ENCODE measurements at regions not wholly inside any gene's neighbourhood (a gene's known extent, or its start where the extent isn't known, plus 50 kb on each side); places are given as distances from the start of the nearest gene placed in this dataset.

GRCh38 chr6:147054158-147054557 is 150.1 kb upstream of the STXBP5 start:
- no peak for DNase-seq (ENCODE audit: extremely low read depth, low read depth)
- no peak overlapping the region for H3K4me3 ChIP-seq (replicated peaks; ENCODE audit: low read depth, low read length)
- TF ChIP-seq CTCF (IDR thresholded peaks at IDR 0.05; ENCODE audit: low read depth, low read length, missing control alignments): no peak

DNA sequence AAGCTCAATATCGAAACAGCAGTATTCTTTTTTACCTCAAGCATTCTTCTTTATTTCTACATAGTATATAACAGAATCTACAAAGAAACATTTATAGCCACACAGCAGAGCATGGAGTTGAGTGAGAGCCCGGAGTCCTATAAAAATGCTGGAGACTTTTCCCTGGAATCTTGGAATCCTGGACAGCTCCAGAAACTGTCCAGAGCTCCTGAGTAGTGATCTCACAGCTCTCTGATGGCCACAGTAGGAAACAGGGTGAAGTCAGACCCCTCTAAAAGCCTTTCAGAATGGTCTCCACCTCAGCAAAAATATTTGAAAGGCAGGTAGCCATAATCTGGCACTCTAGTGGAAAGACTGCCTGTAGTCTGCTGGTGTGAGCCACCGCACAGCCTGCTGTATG is 149.3 kb upstream of the STXBP5 start:
- TF ChIP-seq CTCF (IDR thresholded peaks at IDR 0.05; ENCODE audit: low read depth, low read length, missing control alignments): no peak
- no peak for DNase-seq (ENCODE audit: extremely low read depth, low read depth)
- H3K4me3 ChIP-seq (replicated peaks; ENCODE audit: low read depth, low read length): no peak overlapping the region

DNA sequence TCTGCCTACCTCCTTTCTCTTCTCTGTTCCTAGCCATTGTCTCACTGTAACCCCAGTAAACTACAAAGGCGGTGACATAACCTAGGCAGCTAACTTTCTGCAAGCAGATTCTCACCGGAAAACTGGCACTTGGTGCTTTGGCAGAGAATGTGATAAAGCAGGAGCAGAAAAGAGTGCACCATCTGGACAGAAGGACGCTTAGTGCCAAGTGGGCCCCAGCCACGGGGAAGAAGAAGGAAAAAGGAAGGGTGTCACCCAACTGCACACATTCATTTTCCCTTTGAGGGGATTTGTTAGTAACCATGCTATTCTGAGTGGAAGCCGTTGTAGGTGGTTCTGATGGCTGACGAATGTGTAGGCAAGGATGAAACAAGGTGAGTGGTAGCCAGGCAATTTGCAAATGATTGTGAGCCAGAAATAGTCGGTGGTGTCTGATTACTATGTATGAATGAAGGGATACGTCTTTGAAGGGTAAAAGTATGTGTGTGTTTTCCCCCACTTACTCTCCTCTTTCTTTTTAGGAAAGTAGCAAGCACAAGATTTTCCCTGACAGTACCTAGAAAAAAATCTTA is 148.3 kb upstream of the STXBP5 start:
- no peak for TF ChIP-seq CTCF (IDR thresholded peaks at IDR 0.05; ENCODE audit: low read depth, low read length, missing control alignments)
- DNase-seq (ENCODE audit: extremely low read depth, low read depth): no peak
- H3K4me3 ChIP-seq (replicated peaks; ENCODE audit: low read depth, low read length): no peak overlapping the region

DNA sequence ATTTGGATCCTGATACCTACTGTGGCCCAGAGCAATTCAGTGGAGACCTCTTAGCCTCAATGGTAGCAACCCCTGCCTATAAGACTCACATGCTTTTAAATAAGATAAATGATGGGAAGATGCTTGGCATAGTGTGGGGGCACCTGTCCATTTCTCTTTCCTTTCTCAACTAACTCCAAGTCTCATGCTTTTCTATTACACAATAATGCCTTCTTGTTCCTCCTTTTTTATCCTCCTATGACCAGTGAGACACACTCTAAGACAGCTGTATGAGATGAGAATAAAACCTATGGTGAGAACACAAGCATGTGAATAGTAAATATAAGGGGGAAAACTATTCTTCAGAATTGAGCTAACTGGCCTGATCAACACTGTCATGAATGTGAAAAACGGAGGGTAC is 147.0 kb upstream of the STXBP5 start:
- H3K4me3 ChIP-seq (replicated peaks; ENCODE audit: low read depth, low read length): no peak overlapping the region
- TF ChIP-seq CTCF (IDR thresholded peaks at IDR 0.05; ENCODE audit: low read depth, low read length, missing control alignments): no peak
- no peak for DNase-seq (ENCODE audit: extremely low read depth, low read depth)

GRCh38 chr6:147057705-147058342 is 146.4 kb upstream of the STXBP5 start:
- no peak for TF ChIP-seq CTCF (IDR thresholded peaks at IDR 0.05; ENCODE audit: low read depth, low read length, missing control alignments)
- no peak overlapping the region for H3K4me3 ChIP-seq (replicated peaks; ENCODE audit: low read depth, low read length)
- no peak for DNase-seq (ENCODE audit: extremely low read depth, low read depth)

DNA sequence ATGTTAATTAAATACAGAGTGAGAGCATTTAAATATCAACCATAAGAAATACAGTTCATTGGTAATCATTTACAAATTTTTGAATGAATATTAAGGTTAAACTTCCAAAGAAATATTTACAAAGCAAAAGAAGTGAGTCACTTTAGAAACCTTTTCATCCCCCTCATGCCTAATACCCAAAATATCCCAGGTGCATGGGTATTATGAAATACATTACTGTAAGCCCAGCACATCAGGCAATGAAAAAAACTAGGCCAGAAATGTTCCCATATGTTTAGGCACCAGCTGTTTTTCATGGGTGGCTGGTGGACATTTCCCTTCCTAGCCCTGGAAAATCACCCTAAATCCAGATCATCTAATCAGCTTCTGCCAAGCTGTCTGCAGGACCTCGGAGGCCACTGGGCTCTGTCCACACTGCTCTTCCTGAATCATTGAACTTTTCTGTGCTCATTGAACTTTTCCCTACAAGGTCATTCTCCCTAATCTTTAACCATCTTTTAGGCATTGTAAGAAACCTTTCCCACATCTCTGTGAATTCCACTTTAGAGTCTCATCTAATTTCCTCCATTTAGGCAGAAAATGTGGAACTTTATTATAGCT is 145.3 kb upstream of the STXBP5 start:
- no peak for TF ChIP-seq CTCF (IDR thresholded peaks at IDR 0.05; ENCODE audit: low read depth, low read length, missing control alignments)
- H3K4me3 ChIP-seq (replicated peaks; ENCODE audit: low read depth, low read length): no peak overlapping the region
- no peak for DNase-seq (ENCODE audit: extremely low read depth, low read depth)
